SK-N-SH (cell line): ENCODE measurements at regions not wholly inside any gene's neighbourhood (a gene's known extent, or its start where the extent isn't known, plus 50 kb on each side); places are given as distances from the start of the nearest gene placed in this dataset.

Source experiments
- CTCF ChIA-PET: fragments of 300-600, 350-600 bp; formaldehyde crosslinking; extraction: SDS; loops from one replicate; lab custom pipeline; 2021; lab: Yijun Ruan, JAX
- POLR2A ChIA-PET: fragments of 350-600 bp; sonication (Branson Sonifier 250); formaldehyde crosslinking; extraction: SDS; loops from one replicate; lab custom pipeline; 2020; ENCODE audit warnings: antibody characterized with exemption, inconsistent platforms; lab: Yijun Ruan, JAX
- DNase-seq: peaks from one replicate; pipeline ENCODE4 v3.0.0; 2012
- H2AFZ ChIP-seq: fragments of 200-600 bp; sonication (generic); 2 replicates; pipeline ENCODE4 v1.8.1; 2016; ENCODE audit warnings: antibody characterized with exemption, mild to moderate bottlenecking, low read depth
- H3F3A ChIP-seq: fragments of 200-600 bp; sonication (generic); replicated peaks from 2 replicates; pipeline ENCODE3; 2016; ENCODE audit warnings: antibody characterized with exemption, mild to moderate bottlenecking; ENCODE audit not compliant: insufficient read depth
- H3K27ac ChIP-seq, 2 experiments: fragments of 200-500 bp in 1 of 2; fragments of 200-600 bp in 1 of 2; sonication (Bioruptor generic) in 1 of 2; sonication (generic), shearing (Covaris generic) in 1 of 2; 2 replicates each; pipeline versions ENCODE4 v1.5.1 to v1.6.1; 2014 to 2016; ENCODE audit warnings: low read depth in 2 of 2, inconsistent platforms in 1 of 2, low read length in 1 of 2, mild to moderate bottlenecking in 1 of 2, mixed read lengths in 1 of 2
- H3K27me3 ChIP-seq: fragments of 200-600 bp; sonication (generic), shearing (Covaris generic); 2 replicates; pipeline ENCODE4 v1.6.1; 2016; ENCODE audit warnings: mixed run types; ENCODE audit not compliant: insufficient read depth
- H3K36me3 ChIP-seq, 2 experiments: fragments of 200-500 bp in 1 of 2; fragments of 200-600 bp in 1 of 2; sonication (Bioruptor generic) in 1 of 2; sonication (generic) in 1 of 2; replicated peaks in 1 of 2; 2 replicates each; pipeline versions ENCODE3 to v1.5.1; 2014 to 2016; ENCODE audit warnings: low read length in 1 of 2, mild to moderate bottlenecking in 1 of 2; ENCODE audit not compliant: insufficient read depth in 2 of 2, control insufficient read depth in 1 of 2
- H3K4me1 ChIP-seq, 2 experiments: fragments of 200-500 bp in 1 of 2; fragments of 200-600 bp in 1 of 2; sonication (Bioruptor generic) in 1 of 2; sonication (generic), shearing (Covaris generic) in 1 of 2; 2 replicates each; pipeline versions ENCODE4 v1.5.1 to v1.6.1; 2014 to 2016; ENCODE audit warnings: low read depth in 1 of 2, low read length in 1 of 2, mixed run types in 1 of 2; ENCODE audit not compliant: insufficient read depth in 2 of 2, control insufficient read depth in 1 of 2
- H3K4me2 ChIP-seq: fragments of 200-600 bp; sonication (generic), shearing (Covaris generic); 2 replicates; pipeline ENCODE4 v1.6.1; 2017; ENCODE audit warnings: mixed run types
- H3K4me3 ChIP-seq, 2 experiments: fragments of 200-500 bp in 1 of 2; fragments of 200-600 bp in 1 of 2; sonication (Bioruptor generic) in 1 of 2; sonication (generic), shearing (Covaris generic) in 1 of 2; 2 replicates each; pipeline versions ENCODE4 v1.5.1 to v1.8.1; 2014 to 2016; ENCODE audit warnings: low read depth in 2 of 2, inconsistent platforms in 1 of 2, low read length in 1 of 2, mild to moderate bottlenecking in 1 of 2, mixed read lengths in 1 of 2, moderate library complexity in 1 of 2
- H3K79me2 ChIP-seq: fragments of 200-600 bp; sonication (generic); 2 replicates; pipeline ENCODE4 v1.8.1; 2017; ENCODE audit warnings: mild to moderate bottlenecking; ENCODE audit not compliant: insufficient read depth
- H3K9ac ChIP-seq: fragments of 200-600 bp; sonication (generic); 2 replicates; pipeline ENCODE4 v1.6.1; 2017; ENCODE audit warnings: mixed run types
- H3K9me2 ChIP-seq: fragments of 200-600 bp; sonication (generic); 2 replicates; pipeline ENCODE4 v1.6.1; 2017; ENCODE audit warnings: mixed run types
- H3K9me3 ChIP-seq: fragments of 200-600 bp; sonication (generic); 2 replicates; pipeline ENCODE4 v1.6.1; 2017; ENCODE audit warnings: mixed run types, mild to moderate bottlenecking, moderate library complexity
- H4K20me1 ChIP-seq: fragments of 200-600 bp; sonication (generic); 2 replicates; pipeline ENCODE4 v1.6.1; 2017; ENCODE audit warnings: mild to moderate bottlenecking, mixed run types; ENCODE audit not compliant: insufficient read depth
- ELF1 ChIP-seq: IDR thresholded peaks from 2 replicates; pipeline ENCODE4 v1.4.0; 2012
- EP300 ChIP-seq, 2 experiments: IDR thresholded peaks; 2 replicates each; pipeline versions ENCODE4 v1.4.0 to v1.6.1; 2012; ENCODE audit warnings: borderline replicate concordance in 1 of 2, low read depth in 1 of 2, low read length in 1 of 2
- FOXJ3 ChIP-seq: sonication (generic); formaldehyde crosslinking; IDR thresholded peaks from 2 replicates; pipeline ENCODE4 v1.5.1; 2020; ENCODE audit warnings: mild to moderate bottlenecking, missing genetic modification reagents
- FOXM1 ChIP-seq: IDR thresholded peaks from 2 replicates; pipeline ENCODE4 v1.4.0; 2012; ENCODE audit warnings: low read depth, mild to moderate bottlenecking
- GABPA ChIP-seq: IDR thresholded peaks from 2 replicates; pipeline ENCODE4 v1.4.0; 2012; ENCODE audit warnings: low read depth, mild to moderate bottlenecking
- MAX ChIP-seq: IDR thresholded peaks from 2 replicates; pipeline ENCODE4 v1.4.0; 2012; ENCODE audit warnings: low read depth
- MEF2A ChIP-seq: IDR thresholded peaks from 2 replicates; pipeline ENCODE4 v1.4.0; 2012; ENCODE audit warnings: low read depth, borderline replicate concordance
- NRF1 ChIP-seq: IDR thresholded peaks from 2 replicates; pipeline ENCODE4 v1.6.1; 2012; ENCODE audit warnings: low read depth, mild to moderate bottlenecking, low read length
- RAD21 ChIP-seq: IDR thresholded peaks from 2 replicates; pipeline ENCODE4 v1.6.1; 2012; ENCODE audit warnings: mild to moderate bottlenecking, low read length
- RCOR1 ChIP-seq: fragments of 150-350 bp; IDR thresholded peaks from 2 replicates; pipeline ENCODE4 v1.6.1; 2017; ENCODE audit warnings: antibody characterized with exemption, low read length
- REST ChIP-seq: IDR thresholded peaks from 2 replicates; pipeline ENCODE4 v1.6.1; 2012; ENCODE audit warnings: mild to moderate bottlenecking, low read depth, low read length, moderate library complexity
- RFX5 ChIP-seq: IDR thresholded peaks from 2 replicates; pipeline ENCODE4 v1.6.1; 2012; ENCODE audit warnings: mild to moderate bottlenecking, improper control_type of control experiment, low read length
- TCF12 ChIP-seq: IDR thresholded peaks from 2 replicates; pipeline ENCODE4 v1.4.0; 2012
- USF1 ChIP-seq: IDR thresholded peaks from 2 replicates; pipeline ENCODE4 v1.4.0; 2012; ENCODE audit warnings: low read depth, borderline replicate concordance
- USF2 ChIP-seq: fragments of 150-350 bp; IDR thresholded peaks from 2 replicates; pipeline ENCODE4 v1.6.1; 2017; ENCODE audit warnings: antibody characterized with exemption, low read length, low read depth, borderline replicate concordance
- YY1 ChIP-seq: IDR thresholded peaks from 2 replicates; pipeline ENCODE4 v1.4.0; 2012; ENCODE audit warnings: low read depth, mild to moderate bottlenecking
- ZBTB33 ChIP-seq: IDR thresholded peaks from 2 replicates; pipeline ENCODE4 v1.4.0; 2012; ENCODE audit warnings: low read depth, borderline replicate concordance
- WGBS: methylation state at CpG from one replicate; pipeline ENCODE4 v1.1.6; 2017; ENCODE audit warnings: low lambda C conversion rate; 5-methylcytosine and 5-hydroxymethylcytosine counted together

- TF ChIP-seq REST (no peak), USF2 (no peak), MAX (no peak), YY1 (no peak)
Measured at GRCh38 chr6:66900133-66901083, 1193.4 kb upstream of the EYS start (continued).

- Histone ChIP-seq H3K27me3 (no peaks in the 10 kb centered on the region), H3K9me2 (no peaks in the 10 kb centered on the region), H3F3A (no peaks in the 10 kb centered on the region), H3K36me3 (no peaks in the 10 kb centered on the region), H2AFZ (no peak overlapping the region), H3K4me1 (no peaks in the 10 kb centered on the region), H4K20me1 (no peaks in the 10 kb centered on the region), H3K9ac (no peak overlapping the region), H3K4me2 (no peak overlapping the region), H3K79me2 (no peaks in the 10 kb centered on the region), H3K27ac (no peak overlapping the region), H3K4me3 (no peak overlapping the region), H3K9me3 (no peaks in the 10 kb centered on the region)
- CTCF ChIA-PET, result no interaction called here
- no peak for DNase-seq
- POLR2A ChIA-PET, result no interaction called here
- 41% methylated on average over 2 of the region's 2 CpGs for WGBS
- TF ChIP-seq ZBTB33, result no peak
- TF ChIP-seq USF1, result no peak
- no peak for TF ChIP-seq RCOR1
- no peak for TF ChIP-seq USF2
- TF ChIP-seq TCF12, result no peak
- no peak for TF ChIP-seq EP300 (IDR thresholded peaks at IDR 0.05; ENCODE audit: borderline replicate concordance in 1 of 2, low read depth in 1 of 2, low read length in 1 of 2)
- no peak for TF ChIP-seq FOXM1
- no peak for TF ChIP-seq GABPA
- TF ChIP-seq ELF1, result no peak
- TF ChIP-seq NRF1, result no peak
- no peak for TF ChIP-seq MEF2A
- TF ChIP-seq FOXJ3, result no peak
- TF ChIP-seq RFX5, result no peak
- no peak for TF ChIP-seq RAD21
Measured at GRCh38 chr6:66897576-66897975, 1190.5 kb upstream of the EYS start.
